HG03571 (cell line): ENCODE measurements at regions not wholly inside any gene's neighbourhood (a gene's known extent, or its start where the extent isn't known, plus 50 kb on each side); places are given as distances from the start of the nearest gene placed in this dataset.
A peak's percentile ranks its signal among the peaks of the same experiment; 100 is the strongest.

Source experiments
- ATAC-seq: cut with Tn5 transposase; IDR thresholded peaks from one replicate; pipeline ENCODE4 v1.9.1; 2021; ENCODE audit not compliant: unreplicated experiment

GRCh38 chr11:80826808-80827207, 1386.0 kb upstream of the TENM4 start:
- ATAC-seq: no peak

- ATAC-seq: no peak
Observed at GRCh38 chr11:80822308-80822707, 1381.5 kb upstream of the TENM4 start.

GRCh38 chr11:80819271-80819670, 1378.4 kb upstream of the TENM4 start:
- ATAC-seq: no peak

- peak; percentile 30 for ATAC-seq
Observed at GRCh38 chr11:80816966-80817365, 1376.1 kb upstream of the TENM4 start.

GRCh38 chr11:80816454-80816847, 1375.6 kb upstream of the TENM4 start:
- peak; percentile 20 for ATAC-seq

- ATAC-seq: peak; percentile 93
Observed at GRCh38 chr11:80815752-80816453, 1375.1 kb upstream of the TENM4 start.

DNA sequence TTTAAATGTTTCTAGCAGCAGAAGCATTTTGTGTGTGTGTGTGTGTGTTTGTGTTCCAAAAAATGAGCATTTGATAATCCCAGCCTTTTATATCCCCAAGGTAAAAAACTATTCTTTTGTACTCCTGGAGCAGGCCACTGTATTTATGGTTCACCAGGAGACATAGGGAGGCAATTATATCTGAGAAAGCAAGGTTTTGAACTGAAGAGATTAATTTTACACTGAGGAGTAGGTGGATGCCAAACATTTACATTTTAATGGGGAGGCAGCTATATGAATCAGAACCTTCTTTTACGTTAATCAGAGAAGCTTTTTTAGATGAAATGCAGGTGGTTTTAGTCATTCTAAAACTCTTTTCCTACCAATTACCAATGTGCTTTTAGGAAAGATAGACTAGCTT, 1374.0 kb upstream of the TENM4 start:
- ATAC-seq: no peak

DNA sequence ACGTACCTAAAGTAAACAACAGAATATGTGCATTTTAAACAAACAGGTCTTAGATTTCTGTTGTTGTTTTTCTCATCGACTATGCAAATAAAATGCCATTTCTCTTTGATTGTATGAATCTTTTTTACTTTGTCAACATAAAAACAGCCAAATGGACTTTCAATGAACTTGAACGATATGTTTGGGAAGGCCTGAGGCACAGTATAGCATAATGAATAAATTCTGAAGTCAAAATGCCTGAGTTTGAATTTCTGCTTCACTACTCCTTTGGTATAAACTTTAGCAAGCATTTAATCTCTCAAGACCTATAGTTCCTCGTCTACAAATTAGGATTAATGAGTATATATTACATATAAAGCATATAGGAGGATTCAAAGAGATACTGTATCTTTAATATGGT, 1369.9 kb upstream of the TENM4 start:
- ATAC-seq: no peak

- ATAC-seq: no peak
Observed at GRCh38 chr11:80798174-80798573, 1357.3 kb upstream of the TENM4 start.

GRCh38 chr11:80783561-80783960, 1342.7 kb upstream of the TENM4 start:
- no peak for ATAC-seq

DNA sequence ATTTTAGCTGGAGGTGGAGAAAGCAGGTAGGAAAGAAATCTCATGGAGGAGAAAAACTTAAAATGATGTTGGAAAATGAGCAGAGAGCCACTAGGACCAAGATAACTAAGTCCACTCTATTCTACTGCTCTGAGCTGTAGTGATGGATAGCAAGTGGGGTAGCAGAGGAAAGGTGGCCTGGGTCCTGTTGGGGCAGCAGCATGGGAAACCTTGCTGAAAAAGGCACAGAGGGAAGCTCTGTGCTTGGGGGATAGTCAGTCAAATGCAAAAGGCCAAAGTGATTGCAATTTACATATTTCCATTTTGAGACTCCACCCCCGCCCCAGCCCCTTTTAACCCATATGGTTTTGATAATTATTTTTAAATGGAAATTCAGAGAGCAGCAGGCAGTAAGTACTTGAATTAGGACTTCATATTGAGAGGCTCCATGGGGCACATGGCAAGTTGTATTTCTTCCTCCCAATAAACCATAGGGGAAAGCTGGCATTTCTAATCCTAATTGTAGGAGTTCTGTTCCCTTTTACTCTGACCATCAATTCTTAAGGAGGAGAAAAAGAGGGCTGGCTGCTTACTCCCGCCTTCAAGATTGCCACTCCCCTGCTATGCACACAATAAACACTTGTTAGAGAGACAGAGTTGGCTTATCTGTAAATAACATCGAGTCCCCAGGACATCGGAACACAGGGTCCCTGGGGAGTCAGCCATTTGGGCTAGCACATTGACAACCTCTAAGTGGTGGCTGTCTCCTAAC, 1341.5 kb upstream of the TENM4 start:
- ATAC-seq: no peak

DNA sequence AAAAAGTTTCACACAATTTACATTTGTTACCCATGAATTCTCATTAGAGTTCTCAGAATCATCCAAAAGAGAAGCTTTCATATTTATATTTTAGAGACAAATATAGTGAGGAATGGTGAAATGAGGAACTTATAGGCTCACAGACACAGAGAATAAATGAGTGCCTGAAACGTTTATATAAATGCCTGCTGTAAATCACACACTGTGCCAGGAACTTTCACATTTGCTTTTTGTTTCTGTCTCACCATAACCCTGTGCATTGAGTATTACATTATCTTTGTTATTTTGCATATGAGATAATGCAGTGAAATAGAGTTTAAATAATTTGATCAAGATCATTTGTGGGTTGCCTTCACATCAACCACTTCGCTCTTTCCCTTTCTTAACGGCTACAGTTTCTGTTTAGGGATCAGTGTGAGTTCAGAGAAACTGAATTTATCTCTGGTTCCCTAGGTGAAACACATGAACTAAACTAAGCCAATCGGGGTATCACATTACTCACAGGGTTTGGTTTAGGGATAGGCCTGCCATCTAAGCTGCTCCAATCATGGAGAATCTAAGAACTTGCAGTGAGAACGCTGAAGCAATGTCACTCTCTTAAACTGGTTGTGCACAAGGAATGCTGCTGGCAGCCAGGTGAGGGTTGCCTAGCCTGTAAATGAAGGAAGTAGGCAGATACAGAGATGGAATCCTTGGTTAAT, 1339.2 kb upstream of the TENM4 start:
- ATAC-seq: no peak

DNA sequence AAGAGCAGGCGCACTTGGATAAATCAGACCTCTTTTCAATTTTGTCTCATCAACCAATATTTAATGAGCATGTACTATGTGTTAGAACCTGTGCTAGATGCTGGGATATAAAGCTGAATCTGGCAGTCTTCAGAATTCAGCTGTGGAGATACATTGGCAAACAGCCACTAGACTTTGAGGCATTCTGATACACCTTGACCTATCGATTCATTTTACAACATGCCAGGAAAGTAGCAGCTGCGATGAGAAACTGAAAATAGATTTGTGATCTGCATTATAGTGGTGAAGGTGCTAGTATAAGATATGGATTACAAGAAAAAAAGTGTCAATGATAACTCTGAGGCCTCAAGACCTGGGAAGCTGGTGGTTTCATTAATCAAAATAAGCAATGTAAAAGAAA, 1338.1 kb upstream of the TENM4 start:
- ATAC-seq: no peak

DNA sequence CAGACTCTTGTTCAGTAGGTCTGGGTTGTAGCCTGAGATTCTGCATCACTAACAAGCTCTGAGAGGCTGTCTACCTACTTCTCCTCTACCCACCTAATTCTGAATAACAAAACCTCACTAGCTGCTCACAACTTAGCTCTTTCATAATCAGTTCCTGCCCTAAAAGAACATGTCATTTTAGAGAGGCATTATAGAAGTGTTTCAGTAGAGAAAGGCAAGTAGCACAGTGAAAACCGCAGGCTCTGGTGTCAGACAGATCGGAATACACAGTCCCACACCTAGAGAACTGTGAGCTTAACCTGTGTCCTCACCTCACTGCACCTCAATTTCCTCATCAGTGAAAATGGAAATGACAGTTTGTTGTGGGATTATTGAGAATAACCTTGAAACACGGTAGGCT, 1337.6 kb upstream of the TENM4 start:
- no peak for ATAC-seq

- ATAC-seq: no peak
Observed at GRCh38 chr11:80773919-80774318, 1333.1 kb upstream of the TENM4 start.

DNA sequence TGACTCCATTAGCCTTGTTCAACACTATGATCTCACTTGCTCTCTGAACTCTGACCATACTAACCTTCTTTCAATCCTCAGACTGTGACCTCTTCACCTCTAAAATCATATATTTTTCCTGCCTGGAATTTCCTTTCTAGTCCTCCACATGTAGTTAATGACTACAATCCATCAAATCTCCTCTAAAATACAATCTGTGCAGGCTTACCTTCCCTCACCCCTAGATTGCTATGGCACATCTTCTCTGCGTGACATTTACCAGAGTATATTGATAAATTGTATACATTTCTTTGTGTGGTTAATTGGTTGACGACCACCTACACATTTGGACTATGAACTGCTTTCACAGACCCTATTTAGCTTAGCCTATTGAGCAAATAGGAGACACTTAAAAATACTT, 1330.2 kb upstream of the TENM4 start:
- no peak for ATAC-seq

GRCh38 chr11:80758787-80759186, 1318.0 kb upstream of the TENM4 start:
- ATAC-seq: no peak

DNA sequence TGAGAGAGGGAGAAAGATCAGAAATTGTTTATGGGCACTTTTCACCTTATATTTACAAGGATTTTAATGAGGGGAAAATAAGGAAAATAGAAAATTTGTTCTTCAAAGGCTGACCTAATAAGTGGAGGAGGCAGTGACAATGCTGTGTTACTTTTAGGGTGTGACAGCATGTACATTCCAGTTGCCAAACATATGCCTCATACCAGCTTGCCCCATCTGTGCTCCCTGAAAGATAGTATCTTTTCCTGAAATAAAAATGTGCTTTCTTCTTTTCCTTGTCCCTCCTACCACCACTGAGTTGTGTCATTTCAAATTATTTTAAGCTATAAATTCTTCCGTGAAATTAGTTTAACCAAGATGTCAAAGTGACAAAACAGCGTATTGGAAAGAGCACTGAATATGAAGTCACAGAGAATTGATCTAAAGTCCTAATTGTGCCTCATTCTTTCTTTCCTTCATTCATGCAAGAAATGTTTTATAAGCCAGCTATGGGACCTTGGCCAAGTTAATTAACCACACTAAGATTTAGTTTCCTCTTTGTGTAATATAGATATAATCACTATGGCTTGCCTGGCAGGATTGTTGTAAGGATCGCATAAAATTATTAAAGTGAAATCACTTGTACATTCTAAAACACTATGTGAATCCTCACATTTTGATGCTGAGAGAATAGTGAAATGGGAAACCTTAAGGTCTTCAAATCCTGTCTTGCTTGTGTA, 1307.5 kb upstream of the TENM4 start:
- no peak for ATAC-seq

DNA sequence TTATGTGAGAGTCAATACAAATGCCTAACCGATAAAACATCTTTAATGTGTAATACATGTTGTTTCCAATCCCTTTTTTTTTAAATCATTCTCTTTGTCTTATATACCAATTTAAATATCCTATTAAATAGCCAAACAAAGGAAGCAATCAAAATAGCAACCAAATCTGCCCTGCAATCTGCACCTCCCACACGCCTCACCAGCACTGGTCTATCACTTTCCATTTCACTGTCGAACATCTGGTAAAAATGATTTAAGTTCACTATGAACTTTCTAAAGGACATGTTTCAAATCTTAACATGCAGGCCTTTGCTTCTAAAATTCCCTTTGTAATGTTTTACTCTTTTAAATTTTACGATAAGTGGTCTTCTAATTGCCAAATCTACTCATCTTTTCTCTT, 1305.5 kb upstream of the TENM4 start:
- no peak for ATAC-seq

DNA sequence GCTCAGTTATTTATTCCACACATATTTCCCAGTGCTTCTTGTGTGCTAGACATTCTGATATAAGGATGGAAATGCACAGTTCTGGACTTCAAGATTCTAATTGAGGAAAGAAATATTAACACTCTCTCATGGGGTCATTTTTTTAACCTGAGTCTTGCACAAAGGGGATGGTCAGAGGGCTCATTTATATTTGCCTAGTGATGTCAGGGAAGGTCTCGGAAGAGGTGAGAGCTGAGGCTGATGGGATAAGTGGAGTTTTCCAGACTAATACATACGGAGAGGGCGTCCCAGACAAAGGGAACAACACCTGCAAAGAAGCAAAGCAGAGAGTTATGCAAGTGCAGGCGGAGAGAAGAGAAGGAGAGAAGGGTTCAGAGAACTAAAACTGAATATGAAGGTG, 1304.6 kb upstream of the TENM4 start:
- no peak for ATAC-seq

- ATAC-seq: no peak
Observed at GRCh38 chr11:80733790-80734189, 1293.0 kb upstream of the TENM4 start.
